GM23338 (cell line): ENCODE measurements at regions not wholly inside any gene's neighbourhood (a gene's known extent, or its start where the extent isn't known, plus 50 kb on each side); places are given as distances from the start of the nearest gene placed in this dataset.
A peak's percentile ranks its signal among the peaks of the same experiment; 100 is the strongest.

Source experiments
- ATAC-seq: fragments of 200-7000 bp; cut with Tn5 transposase; 3 replicates; pipeline ENCODE4 v1.9.1; 2020
- DNase-seq: peaks from one replicate; pipeline ENCODE4 v3.0.0-alpha.2; 2015; ENCODE audit warnings: low spot score
- H2AFZ ChIP-seq: fragments of 200-600 bp; sonication (generic); 2 replicates; pipeline ENCODE4 v1.8.0; 2016; ENCODE audit warnings: antibody characterized with exemption, mild to moderate bottlenecking, moderate library complexity
- H3F3A ChIP-seq: fragments of 200-600 bp; sonication (generic); replicated peaks from 2 replicates; pipeline ENCODE4 v1.8.0; 2017; ENCODE audit warnings: antibody characterized with exemption, mixed run types, low read depth
- H3K27ac ChIP-seq: fragments of 200-600 bp; sonication (generic); 2 replicates; pipeline ENCODE4 v1.6.1; 2016; ENCODE audit warnings: low read depth
- H3K27me3 ChIP-seq: fragments of 200-600 bp; sonication (generic); 2 replicates; pipeline ENCODE4 v1.8.0; 2016; ENCODE audit warnings: mild to moderate bottlenecking, mixed run types, moderate library complexity; ENCODE audit not compliant: insufficient read depth
- H3K36me3 ChIP-seq: fragments of 200-600 bp; sonication (generic); 2 replicates; pipeline ENCODE4 v1.8.0; 2016; ENCODE audit warnings: mild to moderate bottlenecking; ENCODE audit not compliant: insufficient read depth
- H3K4me1 ChIP-seq: fragments of 200-600 bp; sonication (generic); 2 replicates; pipeline ENCODE4 v1.8.0; 2016; ENCODE audit warnings: mild to moderate bottlenecking, moderate library complexity; ENCODE audit not compliant: insufficient read depth
- H3K4me2 ChIP-seq: fragments of 200-600 bp; sonication (generic); 2 replicates; pipeline ENCODE4 v1.7.1; 2017; ENCODE audit warnings: mixed run types
- H3K4me3 ChIP-seq: fragments of 200-600 bp; sonication (generic); 2 replicates; pipeline ENCODE4 v1.6.1; 2016; ENCODE audit warnings: mixed run types
- H3K79me2 ChIP-seq: fragments of 200-600 bp; sonication (generic); replicated peaks from 2 replicates; pipeline ENCODE4 v1.8.0; 2017; ENCODE audit warnings: mild to moderate bottlenecking; ENCODE audit not compliant: insufficient read depth
- H3K9me2 ChIP-seq: fragments of 200-600 bp; sonication (generic); 2 replicates; pipeline ENCODE4 v1.8.0; 2017; ENCODE audit not compliant: insufficient read depth
- H4K20me1 ChIP-seq: fragments of 200-600 bp; sonication (generic); replicated peaks from 2 replicates; pipeline ENCODE4 v1.8.0; 2017; ENCODE audit warnings: mild to moderate bottlenecking; ENCODE audit not compliant: insufficient read depth
- H3K27ac Mint-ChIP-seq: 2 replicates; pipeline ENCODE4 v1.8.0; 2020; ENCODE audit warnings: inconsistent platforms, mild to moderate bottlenecking, moderate library complexity, mixed read lengths
- H3K27me3 Mint-ChIP-seq: 3 replicates; pipeline ENCODE4 v1.8.0; 2022; ENCODE audit warnings: low read depth, mild to moderate bottlenecking, moderate library complexity, mixed read lengths, inconsistent platforms; ENCODE audit not compliant: insufficient read depth, poor library complexity
- H3K36me3 Mint-ChIP-seq: 3 replicates; pipeline ENCODE4 v1.8.0; 2021; ENCODE audit warnings: low read depth, mild to moderate bottlenecking, inconsistent platforms, moderate library complexity, mixed read lengths
- H3K4me1 Mint-ChIP-seq: 3 replicates; pipeline ENCODE4 v1.8.0; 2020; ENCODE audit warnings: mild to moderate bottlenecking, inconsistent platforms, mixed read lengths
- H3K4me3 Mint-ChIP-seq: 3 replicates; pipeline ENCODE4 v1.8.0; 2021; ENCODE audit warnings: moderate library complexity, mild to moderate bottlenecking, inconsistent platforms, mixed read lengths
- H3K9me3 Mint-ChIP-seq: 3 replicates; pipeline ENCODE4 v1.8.0; 2020; ENCODE audit warnings: moderate library complexity, mild to moderate bottlenecking, inconsistent platforms, mixed read lengths
- CREB1 ChIP-seq: fragments of 250-450 bp; sonication (Bioruptor Pico); IDR thresholded peaks from 2 replicates; pipeline ENCODE4 v1.5.0; 2020; ENCODE audit warnings: low read depth, mild to moderate bottlenecking, moderate library complexity
- EZH2phosphoT487 ChIP-seq: fragments of 200-600 bp; sonication (generic); IDR thresholded peaks from one replicate; pipeline ENCODE4 v1.8.1; 2018; ENCODE audit warnings: antibody characterized with exemption; ENCODE audit not compliant: unreplicated experiment
- JUNB ChIP-seq: IDR thresholded peaks from one replicate; pipeline ENCODE4 v1.6.1; 2016; ENCODE audit warnings: antibody characterized with exemption; ENCODE audit not compliant: unreplicated experiment
- NANOG ChIP-seq: IDR thresholded peaks from 2 replicates; pipeline ENCODE4 v1.6.1; 2016; ENCODE audit warnings: antibody characterized with exemption, borderline replicate concordance
- POLR2AphosphoS5 ChIP-seq: IDR thresholded peaks from 2 replicates; pipeline ENCODE4 v1.6.1; 2016; ENCODE audit warnings: antibody characterized with exemption, low read depth
- TF ChIP-seq, protein P1 (sequence below), 2 experiments: fragments of 200-600 bp in 1 of 2; sonication (generic) in 1 of 2; conservative IDR thresholded peaks; 2 replicates each; pipeline versions ENCODE4 v1.5.1 to v1.6.1; 2016 to 2017; ENCODE audit warnings: antibody characterized with exemption in 2 of 2, low read depth in 2 of 2, mild to moderate bottlenecking in 2 of 2, moderate library complexity in 1 of 2
- TF ChIP-seq, protein P2 (sequence below): IDR thresholded peaks from 2 replicates; pipeline ENCODE4 v1.6.1; 2016; ENCODE audit warnings: antibody characterized with exemption
- TF ChIP-seq, protein P3 (sequence below): IDR thresholded peaks from one replicate; pipeline ENCODE4 v1.6.1; 2018; ENCODE audit warnings: antibody characterized with exemption; ENCODE audit not compliant: unreplicated experiment

DNA sequence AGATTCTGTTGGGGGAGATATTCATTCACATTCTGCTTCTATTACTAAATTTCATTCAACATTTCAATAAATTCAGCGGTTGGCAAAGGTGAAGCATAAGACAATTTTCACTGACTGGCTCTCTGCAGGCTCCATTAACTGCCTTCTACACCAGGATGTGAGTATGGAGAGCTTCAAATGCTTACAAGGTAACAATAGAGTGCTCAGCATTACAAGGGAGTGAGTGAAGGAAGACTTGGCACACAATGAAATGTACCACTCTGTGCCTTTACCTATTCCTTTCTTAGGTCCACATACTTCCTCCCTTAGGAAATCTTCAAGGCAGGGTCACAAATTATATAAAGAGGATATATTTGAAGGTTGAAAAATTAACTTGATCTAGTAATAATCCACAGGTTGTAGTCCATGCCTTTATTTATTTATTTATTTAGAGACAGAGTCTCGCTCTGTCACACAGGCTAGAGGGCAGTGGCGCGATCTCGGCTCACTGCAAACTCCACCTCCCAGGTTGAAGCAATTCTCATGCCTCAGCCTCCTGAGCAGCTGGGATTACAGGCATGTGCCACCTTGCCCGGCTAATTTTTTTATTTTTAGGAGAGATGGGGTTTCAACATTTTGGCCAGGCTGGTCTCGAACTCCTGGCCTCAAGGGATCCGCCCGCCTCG is 76.6 kb upstream of the FAM169A start:
- Mint-ChIP-seq H3K27me3 (no peaks in the 10 kb centered on the region), H3K4me1 (peaks cover 13% of the 10 kb centered on the region), H3K27ac (no peak overlapping the region), H3K9me3 (no peaks in the 10 kb centered on the region), H3K36me3 (no peaks in the 10 kb centered on the region), H3K4me3 (no peak overlapping the region)
- Histone ChIP-seq H3K27ac (no peak overlapping the region), H4K20me1 (no peaks in the 10 kb centered on the region), H3K4me1 (0 out of 2 replicates have a peak, but pooled peaks cover 4% of the 10 kb centered on the region), H2AFZ (no peak overlapping the region), H3K9me2 (no peaks in the 10 kb centered on the region), H3F3A (no peaks in the 10 kb centered on the region), H3K4me2 (no peak overlapping the region), H3K36me3 (no peaks in the 10 kb centered on the region), H3K4me3 (no peak overlapping the region), H3K27me3 (no peaks in the 10 kb centered on the region), H3K79me2 (no peaks in the 10 kb centered on the region)
- TF ChIP-seq, protein P1, sequence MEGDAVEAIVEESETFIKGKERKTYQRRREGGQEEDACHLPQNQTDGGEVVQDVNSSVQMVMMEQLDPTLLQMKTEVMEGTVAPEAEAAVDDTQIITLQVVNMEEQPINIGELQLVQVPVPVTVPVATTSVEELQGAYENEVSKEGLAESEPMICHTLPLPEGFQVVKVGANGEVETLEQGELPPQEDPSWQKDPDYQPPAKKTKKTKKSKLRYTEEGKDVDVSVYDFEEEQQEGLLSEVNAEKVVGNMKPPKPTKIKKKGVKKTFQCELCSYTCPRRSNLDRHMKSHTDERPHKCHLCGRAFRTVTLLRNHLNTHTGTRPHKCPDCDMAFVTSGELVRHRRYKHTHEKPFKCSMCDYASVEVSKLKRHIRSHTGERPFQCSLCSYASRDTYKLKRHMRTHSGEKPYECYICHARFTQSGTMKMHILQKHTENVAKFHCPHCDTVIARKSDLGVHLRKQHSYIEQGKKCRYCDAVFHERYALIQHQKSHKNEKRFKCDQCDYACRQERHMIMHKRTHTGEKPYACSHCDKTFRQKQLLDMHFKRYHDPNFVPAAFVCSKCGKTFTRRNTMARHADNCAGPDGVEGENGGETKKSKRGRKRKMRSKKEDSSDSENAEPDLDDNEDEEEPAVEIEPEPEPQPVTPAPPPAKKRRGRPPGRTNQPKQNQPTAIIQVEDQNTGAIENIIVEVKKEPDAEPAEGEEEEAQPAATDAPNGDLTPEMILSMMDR (conservative IDR thresholded peaks at IDR 0.05; ENCODE audit: low read depth in 2 of 2) = peak in 1 of 2 experiments; percentile 32; a peak in 1 of 4 replicates
- no peak for TF ChIP-seq POLR2AphosphoS5
- TF ChIP-seq, protein P2, sequence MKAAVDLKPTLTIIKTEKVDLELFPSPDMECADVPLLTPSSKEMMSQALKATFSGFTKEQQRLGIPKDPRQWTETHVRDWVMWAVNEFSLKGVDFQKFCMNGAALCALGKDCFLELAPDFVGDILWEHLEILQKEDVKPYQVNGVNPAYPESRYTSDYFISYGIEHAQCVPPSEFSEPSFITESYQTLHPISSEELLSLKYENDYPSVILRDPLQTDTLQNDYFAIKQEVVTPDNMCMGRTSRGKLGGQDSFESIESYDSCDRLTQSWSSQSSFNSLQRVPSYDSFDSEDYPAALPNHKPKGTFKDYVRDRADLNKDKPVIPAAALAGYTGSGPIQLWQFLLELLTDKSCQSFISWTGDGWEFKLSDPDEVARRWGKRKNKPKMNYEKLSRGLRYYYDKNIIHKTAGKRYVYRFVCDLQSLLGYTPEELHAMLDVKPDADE = no peak
- ATAC-seq = peak; percentile 89
- peak; percentile 45 for DNase-seq

DNA sequence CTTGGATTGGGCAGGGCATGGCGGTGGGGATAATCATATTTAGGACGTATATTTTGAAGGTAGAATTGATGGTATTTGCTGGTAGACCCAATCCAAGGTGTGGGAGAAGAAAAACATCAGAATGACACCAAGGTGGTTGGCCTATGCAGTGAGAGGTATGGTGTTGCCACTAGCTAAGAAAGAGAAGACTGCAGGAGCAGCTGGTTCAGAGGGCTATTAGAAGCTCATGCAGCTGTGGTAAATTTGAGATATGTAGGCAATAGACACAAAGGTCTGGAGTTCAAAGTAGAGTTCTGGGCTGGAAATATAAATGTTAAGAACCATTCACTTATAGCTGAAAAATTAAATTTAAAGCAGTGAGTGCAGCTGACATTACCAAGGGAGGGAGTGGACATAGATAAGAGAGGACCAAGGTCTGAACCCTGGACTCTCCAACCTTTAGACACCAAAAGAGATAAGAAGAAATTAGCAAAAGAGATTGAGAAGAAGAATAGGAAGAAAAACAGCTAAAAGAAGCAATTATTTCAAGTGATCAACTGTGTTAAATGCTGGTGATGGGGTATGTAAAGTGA is 74.7 kb upstream of the FAM169A start:
- Mint-ChIP-seq H3K4me1 (peaks cover 13% of the 10 kb centered on the region), H3K27me3 (no peaks in the 10 kb centered on the region), H3K4me3 (no peak overlapping the region), H3K9me3 (no peaks in the 10 kb centered on the region), H3K36me3 (no peaks in the 10 kb centered on the region), H3K27ac (no peak overlapping the region)
- Histone ChIP-seq H3K9me2 (no peaks in the 10 kb centered on the region), H3K4me3 (no peak overlapping the region), H3K79me2 (no peaks in the 10 kb centered on the region), H3K36me3 (no peaks in the 10 kb centered on the region), H3K27ac (no peak overlapping the region), H3F3A (no peaks in the 10 kb centered on the region), H3K4me2 (no peak overlapping the region), H3K27me3 (no peaks in the 10 kb centered on the region), H4K20me1 (no peaks in the 10 kb centered on the region), H2AFZ (no peak overlapping the region), H3K4me1 (no peaks in the 10 kb centered on the region)
- DNase-seq (no peak), ATAC-seq (no peak)
- TF ChIP-seq EZH2phosphoT487 = no peak
- TF ChIP-seq, protein P3, sequence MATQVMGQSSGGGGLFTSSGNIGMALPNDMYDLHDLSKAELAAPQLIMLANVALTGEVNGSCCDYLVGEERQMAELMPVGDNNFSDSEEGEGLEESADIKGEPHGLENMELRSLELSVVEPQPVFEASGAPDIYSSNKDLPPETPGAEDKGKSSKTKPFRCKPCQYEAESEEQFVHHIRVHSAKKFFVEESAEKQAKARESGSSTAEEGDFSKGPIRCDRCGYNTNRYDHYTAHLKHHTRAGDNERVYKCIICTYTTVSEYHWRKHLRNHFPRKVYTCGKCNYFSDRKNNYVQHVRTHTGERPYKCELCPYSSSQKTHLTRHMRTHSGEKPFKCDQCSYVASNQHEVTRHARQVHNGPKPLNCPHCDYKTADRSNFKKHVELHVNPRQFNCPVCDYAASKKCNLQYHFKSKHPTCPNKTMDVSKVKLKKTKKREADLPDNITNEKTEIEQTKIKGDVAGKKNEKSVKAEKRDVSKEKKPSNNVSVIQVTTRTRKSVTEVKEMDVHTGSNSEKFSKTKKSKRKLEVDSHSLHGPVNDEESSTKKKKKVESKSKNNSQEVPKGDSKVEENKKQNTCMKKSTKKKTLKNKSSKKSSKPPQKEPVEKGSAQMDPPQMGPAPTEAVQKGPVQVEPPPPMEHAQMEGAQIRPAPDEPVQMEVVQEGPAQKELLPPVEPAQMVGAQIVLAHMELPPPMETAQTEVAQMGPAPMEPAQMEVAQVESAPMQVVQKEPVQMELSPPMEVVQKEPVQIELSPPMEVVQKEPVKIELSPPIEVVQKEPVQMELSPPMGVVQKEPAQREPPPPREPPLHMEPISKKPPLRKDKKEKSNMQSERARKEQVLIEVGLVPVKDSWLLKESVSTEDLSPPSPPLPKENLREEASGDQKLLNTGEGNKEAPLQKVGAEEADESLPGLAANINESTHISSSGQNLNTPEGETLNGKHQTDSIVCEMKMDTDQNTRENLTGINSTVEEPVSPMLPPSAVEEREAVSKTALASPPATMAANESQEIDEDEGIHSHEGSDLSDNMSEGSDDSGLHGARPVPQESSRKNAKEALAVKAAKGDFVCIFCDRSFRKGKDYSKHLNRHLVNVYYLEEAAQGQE = no peak
- no peak for TF ChIP-seq CREB1 (CRISPR knock-in tag)
- TF ChIP-seq NANOG = no peak
- no peak for TF ChIP-seq JUNB
